GM19452 (cell line): ENCODE measurements at regions not wholly inside any gene's neighbourhood (a gene's known extent, or its start where the extent isn't known, plus 50 kb on each side); places are given as distances from the start of the nearest gene placed in this dataset.

Source experiments
- ATAC-seq: cut with Tn5 transposase; IDR thresholded peaks from one replicate; pipeline ENCODE4 v1.9.1; 2021; ENCODE audit not compliant: unreplicated experiment

DNA sequence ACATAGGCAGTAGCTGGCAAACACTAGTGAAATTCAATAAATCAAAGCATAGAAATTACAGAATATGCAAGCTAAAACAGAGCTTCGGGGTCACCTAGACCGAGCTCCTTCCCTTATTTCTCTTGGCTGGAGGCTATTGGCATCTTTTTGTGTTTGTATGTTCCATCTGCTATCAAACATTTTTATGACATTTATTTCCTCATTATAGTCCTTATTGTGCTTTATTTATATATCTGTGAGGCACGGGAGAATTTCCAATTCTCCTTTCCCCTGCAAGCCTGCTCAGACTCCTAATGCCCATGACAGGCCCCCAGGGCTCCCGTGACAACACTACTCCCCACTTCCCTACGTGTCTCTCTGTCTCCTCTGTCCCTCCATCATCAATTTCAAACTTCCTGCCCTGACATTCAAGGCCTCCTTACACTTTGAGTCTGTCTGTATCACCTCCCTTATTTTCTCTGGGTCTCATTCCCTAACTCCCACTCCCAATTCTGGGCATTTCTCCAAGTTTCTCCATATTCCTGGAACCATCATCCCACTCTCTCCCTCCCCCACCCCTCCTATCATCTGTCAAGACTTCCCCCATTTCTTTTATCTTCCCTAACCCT is 316.9 kb downstream of the OSR1 start:
- ATAC-seq: no peak

DNA sequence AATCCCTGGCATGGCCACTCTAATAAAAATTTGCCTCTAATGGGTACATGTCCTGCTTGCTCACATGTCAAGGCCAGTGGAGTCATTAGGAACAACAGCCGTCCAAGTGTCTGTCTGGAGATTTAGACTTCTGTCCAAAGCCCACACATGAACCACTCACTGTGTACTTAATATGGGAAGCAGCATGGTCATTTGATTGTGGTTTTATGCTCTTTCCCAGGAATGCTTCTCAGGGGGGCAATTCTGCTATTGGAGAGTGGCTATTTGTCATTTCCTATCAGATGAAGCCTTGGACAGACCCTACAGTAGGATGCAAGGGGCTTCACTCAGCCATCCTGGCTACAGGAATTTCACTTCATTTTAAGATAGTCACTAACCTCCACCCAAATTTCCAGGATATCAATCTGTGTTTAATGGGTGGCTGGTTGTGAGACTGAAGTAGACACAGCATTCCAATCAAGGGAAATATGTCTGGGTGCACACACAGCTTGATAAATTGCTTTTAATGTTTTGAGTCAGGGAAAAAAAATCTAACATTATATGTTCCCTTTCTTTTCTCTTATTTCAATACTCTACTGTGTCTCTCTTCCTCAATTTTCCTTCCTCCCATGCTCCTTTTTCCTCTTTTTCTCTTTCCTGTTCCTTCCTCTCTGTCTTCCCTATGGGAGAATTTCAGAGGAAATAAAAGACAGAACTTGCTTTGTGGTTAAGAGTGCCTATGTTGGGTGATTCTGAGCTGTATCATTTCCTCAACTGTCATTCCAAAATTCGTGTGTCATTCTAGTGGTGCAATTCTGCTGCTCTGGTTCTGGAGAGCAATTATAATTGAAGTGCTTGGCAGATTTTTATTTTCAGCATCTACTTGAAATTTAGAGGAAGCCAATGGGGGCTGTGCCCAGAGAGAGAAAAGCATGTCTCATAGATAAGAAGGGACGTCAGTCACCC is 320.1 kb downstream of the OSR1 start:
- ATAC-seq: no peak

DNA sequence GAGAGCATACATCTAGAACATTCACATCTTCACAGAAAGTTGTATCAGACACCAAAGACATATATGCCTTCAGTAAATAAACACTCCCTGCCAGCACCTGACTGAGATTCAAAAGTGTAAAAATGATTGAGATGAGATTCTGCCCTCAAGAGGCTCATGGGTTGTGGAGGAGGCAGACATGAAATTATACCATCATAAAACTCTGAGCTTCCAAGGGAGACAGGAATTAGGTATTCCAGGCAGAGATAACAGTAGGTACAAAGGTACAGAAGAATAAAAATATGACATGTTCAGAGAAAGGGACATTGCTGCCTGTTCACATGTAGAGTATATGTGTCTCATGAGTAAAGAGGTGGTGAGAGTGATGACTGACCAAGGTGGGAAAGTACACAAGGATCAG is 322.3 kb downstream of the OSR1 start:
- ATAC-seq: no peak

DNA sequence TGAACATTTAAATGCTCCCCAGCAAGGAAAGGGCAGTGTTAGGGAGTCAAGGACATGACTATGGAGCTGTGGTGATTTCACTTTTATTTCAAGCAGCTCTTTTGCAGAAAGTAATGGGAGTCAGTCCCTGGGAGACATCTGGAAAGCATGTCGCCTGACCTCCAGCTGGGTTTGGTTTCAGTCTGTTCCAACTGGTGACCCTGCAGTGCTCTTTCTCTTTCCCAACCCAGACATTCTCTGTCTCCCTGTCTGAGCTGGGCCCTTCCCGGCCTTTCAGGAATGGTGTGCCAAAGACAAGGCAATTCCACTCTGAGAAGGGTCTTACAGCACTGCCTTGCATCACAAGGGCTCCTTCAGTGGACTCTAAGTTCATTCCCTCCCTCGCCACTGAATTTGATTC is 323.2 kb downstream of the OSR1 start:
- ATAC-seq: no peak

DNA sequence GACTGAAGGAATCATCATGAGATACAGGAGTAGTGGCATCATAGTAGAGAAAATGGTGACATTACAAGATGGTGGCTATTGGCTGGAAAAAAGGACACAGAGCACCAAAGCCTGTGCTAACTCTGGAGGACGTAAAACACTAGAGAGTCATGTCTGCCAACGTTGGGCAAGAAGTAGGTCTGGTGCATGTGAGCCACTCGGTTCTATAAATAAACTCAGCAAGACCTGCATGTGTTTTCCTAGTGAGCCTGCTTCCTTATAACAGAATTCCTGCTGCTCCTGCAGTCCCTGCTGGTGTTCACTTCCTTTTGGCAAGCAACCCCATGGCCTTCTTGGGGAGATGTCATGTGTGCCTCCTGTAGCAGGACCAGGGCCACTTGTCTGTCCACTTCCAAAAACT is 325.2 kb downstream of the OSR1 start:
- no peak for ATAC-seq

DNA sequence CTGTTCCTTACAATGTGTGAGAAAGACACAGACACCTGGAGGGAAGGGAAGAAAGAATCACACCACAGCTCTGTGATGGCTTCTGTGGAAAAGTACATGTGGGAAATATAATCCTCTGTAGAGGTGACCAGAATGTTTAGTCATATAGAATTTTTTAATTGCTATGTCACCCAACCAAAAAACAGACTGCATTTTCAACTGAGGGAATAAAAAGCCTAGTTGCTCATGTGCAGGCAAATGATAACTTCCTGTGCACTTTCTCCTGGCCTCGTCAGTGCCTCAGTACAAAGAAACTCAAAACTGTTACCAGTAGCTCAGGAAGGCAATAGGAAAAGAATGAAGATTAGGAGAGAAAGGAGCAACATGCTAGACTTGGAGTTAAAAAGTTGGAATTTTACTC is 326.8 kb downstream of the OSR1 start:
- ATAC-seq: no peak

DNA sequence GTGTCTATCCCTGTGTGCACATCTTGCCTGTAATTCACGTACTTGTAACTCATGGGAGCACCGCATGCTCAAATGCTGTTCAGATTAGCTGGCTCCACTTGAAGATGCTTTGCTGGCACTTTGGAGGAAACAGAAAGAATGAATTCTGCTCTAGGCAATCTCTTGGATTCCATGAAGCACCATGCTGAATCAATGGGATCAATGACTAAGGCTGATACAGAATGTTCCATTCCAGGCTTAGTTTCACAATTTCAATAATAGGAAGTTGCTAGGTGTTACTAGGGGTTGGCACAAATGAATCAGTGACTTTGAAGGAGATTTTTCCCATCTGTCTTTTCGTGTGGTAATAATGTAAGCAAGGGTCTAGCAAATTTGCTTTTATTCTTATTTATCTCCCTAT is 328.8 kb downstream of the OSR1 start:
- no peak for ATAC-seq

DNA sequence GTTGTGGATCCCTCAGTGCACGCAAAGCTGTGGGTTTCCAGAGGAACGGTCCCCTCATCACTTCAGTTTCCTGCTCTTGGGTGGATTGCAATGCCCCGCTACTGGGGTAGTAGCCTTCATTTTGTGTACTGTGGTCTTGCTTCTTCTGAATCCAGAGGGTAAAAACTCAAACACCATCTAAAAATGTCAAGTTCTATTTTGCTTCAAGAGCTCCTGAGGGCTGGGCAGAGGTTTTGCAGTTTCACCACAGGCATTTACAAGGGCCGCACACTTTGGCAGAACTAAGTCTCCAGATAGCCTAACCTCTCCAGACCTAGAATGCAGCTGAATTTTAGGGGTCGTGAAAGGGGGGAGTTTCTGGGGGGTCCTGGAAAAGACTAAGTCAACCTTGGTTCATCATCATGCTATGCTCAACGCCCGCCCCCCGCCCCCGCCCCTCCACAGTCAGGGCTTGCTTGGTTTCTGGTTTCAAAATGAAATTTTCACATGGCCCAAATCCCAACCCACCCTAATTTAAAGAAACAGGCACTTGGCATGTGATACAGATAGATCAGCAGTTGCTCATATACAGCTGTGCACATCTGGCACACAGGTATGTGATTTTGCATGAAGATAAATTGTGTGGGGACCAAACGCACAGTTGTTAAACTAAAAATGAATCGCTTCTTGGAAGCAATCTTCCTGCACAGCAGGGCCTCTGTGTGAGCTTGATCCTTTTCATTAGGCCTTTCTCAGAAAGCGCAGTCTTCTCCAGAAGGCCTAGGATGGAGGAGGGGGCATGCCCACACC is 329.6 kb downstream of the OSR1 start:
- no peak for ATAC-seq

DNA sequence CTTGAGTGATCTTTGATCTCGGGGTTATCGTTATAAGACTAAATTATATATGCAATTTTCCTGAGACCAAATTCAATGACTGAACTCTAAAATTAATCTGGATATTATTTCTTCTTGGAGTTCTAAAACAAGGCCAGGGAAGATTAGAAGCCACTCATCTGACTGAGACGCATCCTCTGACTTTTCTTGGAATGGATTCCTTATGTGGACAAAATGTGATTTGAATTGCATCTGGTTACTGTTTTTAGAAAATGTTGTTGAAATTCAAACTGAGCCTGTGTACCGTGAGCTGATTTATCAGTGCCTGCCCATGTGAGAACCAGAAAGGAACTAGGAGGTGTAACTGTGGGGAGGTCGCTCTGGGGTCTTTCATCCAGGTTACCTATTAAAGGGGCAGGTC is 330.8 kb downstream of the OSR1 start:
- no peak for ATAC-seq

DNA sequence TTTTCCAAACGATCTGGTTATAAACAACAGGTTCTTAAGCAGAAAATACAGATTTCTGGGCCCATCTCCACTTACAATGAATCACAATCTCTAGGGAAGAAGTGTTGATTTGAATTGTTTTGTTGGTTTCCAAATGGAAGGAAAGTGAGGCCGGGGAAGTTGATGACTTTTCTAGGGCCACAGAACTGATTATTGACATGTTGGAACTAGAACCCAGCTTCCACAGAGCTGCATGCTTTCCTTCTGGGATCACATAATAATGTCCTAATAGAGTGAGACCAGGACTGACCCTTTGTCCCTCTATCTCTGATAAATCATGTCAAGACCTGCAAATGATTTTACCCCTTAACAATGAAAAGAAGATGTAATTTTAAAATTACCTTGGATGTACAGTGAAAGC is 332.2 kb downstream of the OSR1 start:
- no peak for ATAC-seq

DNA sequence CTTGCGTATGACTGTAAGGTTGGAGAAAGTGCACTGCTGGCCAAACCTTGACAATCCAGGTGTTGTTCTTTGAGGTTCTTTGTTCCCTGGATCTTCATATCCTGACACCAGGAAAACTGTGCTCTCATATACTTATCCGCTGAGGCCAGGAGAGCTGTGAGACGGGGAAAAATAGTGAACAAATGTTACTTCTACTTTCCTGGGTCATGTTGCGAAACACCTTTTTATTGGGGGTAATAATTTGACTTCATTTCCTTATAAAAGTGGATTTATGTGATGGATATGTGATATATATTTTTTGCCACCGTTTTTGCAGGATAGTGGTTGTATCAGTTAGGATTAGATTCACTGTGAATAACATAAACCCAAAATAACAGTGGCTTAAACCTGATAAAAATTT is 336.1 kb downstream of the OSR1 start:
- no peak for ATAC-seq

DNA sequence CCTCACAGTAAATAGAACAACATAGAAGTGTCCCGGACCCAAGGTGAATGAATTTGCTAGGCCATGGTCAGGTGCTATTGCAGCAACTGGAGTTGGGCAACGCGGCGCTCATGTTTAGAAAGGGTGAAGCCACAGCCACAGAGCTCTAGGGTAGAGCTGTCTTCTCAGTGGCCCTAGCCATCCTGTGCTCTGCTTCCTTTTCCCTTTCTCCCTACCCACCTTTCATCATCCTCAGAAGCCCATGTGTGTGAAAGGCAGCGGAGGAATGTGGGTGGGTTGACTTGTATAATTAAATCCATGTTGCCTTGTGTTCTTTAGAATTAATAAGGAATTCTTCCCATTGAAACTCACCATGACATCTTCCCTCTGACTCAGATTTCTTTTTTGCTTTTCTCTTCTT is 336.7 kb downstream of the OSR1 start:
- no peak for ATAC-seq

DNA sequence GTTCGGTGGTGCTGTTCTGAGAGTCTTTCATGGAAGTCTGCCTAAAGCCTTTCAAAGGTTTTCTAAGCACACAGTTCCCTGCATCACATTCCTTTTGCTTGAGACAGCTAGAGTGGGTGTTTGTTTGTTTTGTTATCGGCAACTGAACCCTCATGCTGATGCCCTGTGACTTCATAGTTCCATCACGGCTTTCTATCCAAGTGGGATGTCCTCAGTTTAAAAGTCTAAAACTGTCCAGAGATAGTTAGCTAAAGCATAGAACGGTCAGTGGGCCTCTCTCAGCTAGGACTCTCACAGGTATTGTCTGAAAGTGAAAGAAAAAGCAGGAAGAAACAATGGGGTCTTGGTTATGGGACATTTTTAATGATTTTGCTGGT is 337.3 kb downstream of the OSR1 start:
- ATAC-seq: no peak

DNA sequence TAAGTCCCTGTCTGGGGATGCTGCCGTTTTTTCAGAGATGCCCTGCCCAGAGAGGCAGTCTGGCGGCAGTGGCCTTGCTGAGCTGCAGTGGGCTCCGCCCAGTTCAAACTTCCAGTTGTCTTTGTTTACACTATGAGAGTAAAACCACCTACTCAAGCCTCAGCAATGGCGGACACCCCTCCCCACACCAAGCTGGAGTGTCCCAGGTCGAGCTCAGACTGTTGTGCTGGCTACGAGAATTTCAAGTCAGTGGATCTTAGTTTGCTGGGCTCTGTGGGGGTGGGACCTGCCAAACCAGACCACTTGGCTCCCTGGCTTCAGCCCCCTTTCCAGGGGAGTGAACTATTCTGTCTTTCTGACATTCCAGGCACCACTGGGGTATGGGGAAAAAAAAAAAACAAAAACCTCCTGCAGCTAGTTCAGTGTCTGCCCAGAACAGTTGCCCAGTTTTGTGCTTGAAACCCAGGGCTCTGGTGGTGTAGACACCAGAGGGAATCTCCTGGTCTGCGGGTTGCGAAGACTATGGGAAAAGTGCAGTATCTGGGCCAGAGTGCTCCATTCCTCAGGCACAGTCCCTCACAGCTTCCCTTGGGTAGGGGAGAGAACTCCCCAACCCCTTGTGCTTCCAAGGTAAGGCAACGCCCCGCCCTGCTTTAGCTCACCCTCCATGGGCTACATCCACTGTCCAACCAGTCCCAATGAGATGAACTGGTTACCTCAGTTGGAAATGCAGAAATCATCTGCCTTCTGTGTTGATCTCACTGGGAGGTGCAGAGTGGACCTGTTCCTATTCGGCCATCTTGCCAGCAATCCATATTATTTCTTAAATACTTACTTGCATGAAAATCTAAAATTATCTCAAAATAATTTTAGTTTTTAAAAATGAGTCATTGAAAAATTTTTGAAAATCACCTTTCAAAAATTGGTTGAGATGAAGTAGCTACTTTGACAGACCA is 338.0 kb downstream of the OSR1 start:
- no peak for ATAC-seq

DNA sequence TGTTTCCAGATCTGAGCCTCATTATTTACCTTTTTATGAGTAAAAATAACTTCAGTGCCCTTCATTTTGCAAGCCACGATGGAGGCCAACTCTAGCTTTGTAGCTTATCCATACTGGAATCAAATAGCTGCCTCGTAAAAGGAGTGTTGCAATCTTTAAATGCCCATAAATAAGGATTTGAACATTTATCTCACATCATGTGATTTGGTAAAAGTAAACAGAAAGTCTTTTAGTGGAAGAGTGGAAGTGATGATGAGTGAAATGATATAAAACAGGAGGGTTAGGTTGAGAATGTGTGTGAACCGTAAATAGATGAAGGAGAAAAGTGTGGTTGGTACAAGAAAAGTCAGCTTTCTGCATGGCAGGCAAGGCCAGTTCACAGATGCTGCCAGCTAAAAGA is 348.9 kb downstream of the OSR1 start:
- ATAC-seq: no peak

DNA sequence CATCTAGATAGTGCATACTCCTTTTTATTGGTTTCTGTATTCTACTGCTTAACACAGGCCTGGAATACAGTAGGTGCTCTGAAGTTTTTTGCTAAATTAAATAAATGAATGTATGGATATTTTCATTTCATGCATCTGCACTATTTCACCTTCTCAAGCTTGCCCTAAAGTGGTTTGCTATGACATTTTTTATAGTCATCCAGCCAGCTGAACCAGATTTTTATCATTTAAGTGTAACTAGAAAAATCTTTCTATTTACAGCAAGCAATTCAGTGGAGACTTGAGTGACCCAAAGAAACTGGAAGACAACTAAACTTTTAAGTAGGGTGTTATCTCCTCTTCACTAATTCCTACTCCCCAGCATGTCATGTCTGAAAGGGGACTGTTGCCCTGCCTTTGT is 354.9 kb downstream of the OSR1 start:
- no peak for ATAC-seq

DNA sequence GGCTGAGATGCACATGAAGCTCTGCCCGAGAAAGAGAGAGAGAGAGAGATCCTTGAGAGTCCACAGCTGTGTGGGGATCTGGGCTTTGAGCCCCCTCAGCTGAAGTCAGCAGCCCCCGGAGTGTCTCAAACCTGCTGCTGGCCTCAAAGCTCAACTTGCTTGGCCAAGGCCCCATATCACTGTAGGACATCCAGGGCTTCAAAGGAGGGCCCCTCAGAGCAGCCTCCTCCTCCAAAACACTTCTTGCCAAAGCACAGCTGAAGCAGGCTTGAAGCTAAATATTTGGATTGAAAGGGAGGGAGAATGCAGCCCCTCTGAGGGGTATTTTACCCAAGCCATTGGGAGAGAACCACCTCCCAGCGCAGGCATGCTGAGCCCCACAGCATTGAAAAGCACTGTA is 357.6 kb downstream of the OSR1 start:
- ATAC-seq: no peak

DNA sequence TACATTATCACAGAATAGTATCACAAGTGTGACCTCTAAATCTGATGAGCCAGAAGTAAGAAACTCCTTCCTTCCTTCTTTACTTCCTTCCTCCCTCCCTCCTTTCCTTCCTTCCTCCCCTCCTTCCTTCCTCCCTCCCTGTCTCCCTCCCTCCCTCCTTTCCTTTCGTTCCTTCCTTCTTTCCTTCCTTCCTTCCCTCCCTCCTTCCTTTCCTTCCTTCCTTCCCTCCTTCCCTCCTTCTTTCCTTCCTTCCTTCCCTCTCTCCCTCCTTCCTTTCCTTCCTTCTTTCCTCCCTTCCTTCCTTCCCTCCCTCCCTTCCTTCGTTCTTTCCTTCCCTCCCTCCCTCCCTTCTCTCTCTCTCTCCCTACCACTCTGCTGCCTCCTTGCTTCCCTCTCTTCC is 359.2 kb downstream of the OSR1 start:
- no peak for ATAC-seq

DNA sequence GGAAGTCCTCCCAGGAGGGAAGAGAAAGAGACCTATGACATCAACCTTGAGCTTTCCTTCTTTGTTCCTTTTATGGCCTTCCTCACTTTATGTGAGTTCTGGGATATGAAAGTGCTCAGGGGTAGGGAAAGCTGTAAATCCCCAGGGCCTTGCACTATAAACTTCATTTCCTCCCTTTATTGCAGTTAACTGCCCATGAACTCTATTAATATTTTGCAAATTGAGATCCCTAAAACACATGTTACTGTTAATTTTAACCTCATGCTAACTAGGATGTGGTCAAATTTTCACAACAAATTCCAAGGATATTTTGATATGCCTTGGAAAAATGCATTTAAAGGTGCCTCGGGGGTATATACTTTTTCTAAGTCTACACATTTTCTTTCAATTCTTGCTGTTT is 359.9 kb downstream of the OSR1 start:
- ATAC-seq: no peak

DNA sequence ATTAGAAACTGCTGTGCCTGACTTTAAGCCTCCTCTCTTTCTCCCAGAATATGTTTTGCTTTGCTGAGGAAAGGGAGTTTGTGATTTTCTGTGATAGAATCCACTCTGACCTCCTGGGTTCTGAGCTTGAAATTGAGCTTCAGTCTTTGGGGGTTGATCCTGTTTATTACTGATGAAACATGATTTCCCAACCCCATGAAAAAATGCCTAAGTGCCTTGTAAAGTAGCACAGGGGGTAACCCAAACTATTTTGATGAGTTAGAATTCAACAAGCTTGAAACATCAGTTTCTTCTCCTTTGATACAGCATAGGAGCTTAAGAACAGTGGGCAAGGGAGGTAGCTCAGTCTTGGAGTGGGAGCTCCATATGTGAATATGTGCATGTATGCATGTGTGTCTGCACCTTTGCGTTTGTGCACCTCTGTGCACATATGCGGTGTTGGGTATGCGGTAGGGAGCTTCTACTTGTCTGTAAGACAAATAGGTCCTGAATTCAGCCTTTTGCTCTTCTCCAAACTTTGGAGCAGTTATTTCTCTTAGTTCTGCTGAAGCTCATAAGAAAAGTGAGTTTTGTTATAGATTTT is 364.6 kb downstream of the OSR1 start:
- no peak for ATAC-seq
